ENCODE measurements at regions not wholly inside any gene's neighbourhood (a gene's known extent, or its start where the extent isn't known, plus 50 kb on each side); places are given as distances from the start of the nearest gene placed in this dataset.
A peak's percentile ranks its signal among the peaks of the same experiment; 100 is the strongest.

- WGBS: 70% methylated on average over 2 of the region's 2 CpGs
- intact Hi-C loops (cut with DNase I): no loop called here
- DNase-seq: no peak
- no peaks in the 10 kb centered on the region for H3K27me3 ChIP-seq (ENCODE audit: control insufficient read depth, insufficient read depth)
- H3K27ac ChIP-seq (ENCODE audit: low read length): no peak overlapping the region
- no peaks in the 10 kb centered on the region for H3K4me1 ChIP-seq (ENCODE audit: control insufficient read depth, insufficient read depth, low read length)
- ATAC-seq: no peak
- no peak overlapping the region for H3K4me3 ChIP-seq (ENCODE audit: low read length)
- H3K9me3 ChIP-seq (ENCODE audit: control insufficient read depth, low read length): no peaks in the 10 kb centered on the region
These were observed 123.5 kb upstream of the FERD3L start for GRCh38 chr7:19268737-19269136.

GRCh38 chr7:19262826-19263225, 117.6 kb upstream of the FERD3L start:
- intact Hi-C loops (cut with DNase I): no loop called here
- H3K27ac ChIP-seq (ENCODE audit: low read length): no peak overlapping the region
- no peaks in the 10 kb centered on the region for H3K27me3 ChIP-seq (ENCODE audit: control insufficient read depth, insufficient read depth)
- H3K9me3 ChIP-seq (ENCODE audit: control insufficient read depth, low read length): no peaks in the 10 kb centered on the region
- no peak overlapping the region for H3K4me3 ChIP-seq (ENCODE audit: low read length)
- 50% methylated on average over 2 of the region's 2 CpGs for WGBS
- no peaks in the 10 kb centered on the region for H3K4me1 ChIP-seq (ENCODE audit: control insufficient read depth, insufficient read depth, low read length)
- ATAC-seq (no peak), DNase-seq (no peak)

- no peaks in the 10 kb centered on the region for H3K4me1 ChIP-seq (ENCODE audit: control insufficient read depth, insufficient read depth, low read length)
- H3K4me3 ChIP-seq (ENCODE audit: low read length): no peak overlapping the region
- intact Hi-C loops (cut with DNase I): no loop called here
- no peaks in the 10 kb centered on the region for H3K9me3 ChIP-seq (ENCODE audit: control insufficient read depth, low read length)
- H3K27me3 ChIP-seq (ENCODE audit: control insufficient read depth, insufficient read depth): no peaks in the 10 kb centered on the region
- H3K27ac ChIP-seq (ENCODE audit: low read length): no peak overlapping the region
- DNase-seq: no peak
- ATAC-seq: no peak
- WGBS: 47% methylated on average over 4 of the region's 4 CpGs
These were observed 104.1 kb upstream of the FERD3L start for GRCh38 chr7:19249281-19249680.

GRCh38 chr7:19248681-19249080, 103.5 kb upstream of the FERD3L start:
- H3K27ac ChIP-seq (ENCODE audit: low read length): no peak overlapping the region
- H3K27me3 ChIP-seq (ENCODE audit: control insufficient read depth, insufficient read depth): no peaks in the 10 kb centered on the region
- 32% methylated on average over 2 of the region's 2 CpGs for WGBS
- H3K9me3 ChIP-seq (ENCODE audit: control insufficient read depth, low read length): no peaks in the 10 kb centered on the region
- H3K4me3 ChIP-seq (ENCODE audit: low read length): no peak overlapping the region
- H3K4me1 ChIP-seq (ENCODE audit: control insufficient read depth, insufficient read depth, low read length): no peaks in the 10 kb centered on the region
- intact Hi-C loops (cut with DNase I): no loop called here
- no peak for DNase-seq
- ATAC-seq: no peak

- H3K9me3 ChIP-seq (ENCODE audit: control insufficient read depth, low read length): no peaks in the 10 kb centered on the region
- DNase-seq (no peak), ATAC-seq (no peak)
- H3K4me3 ChIP-seq (ENCODE audit: low read length): no peak overlapping the region
- no peak overlapping the region for H3K27ac ChIP-seq (ENCODE audit: low read length)
- intact Hi-C loops (cut with DNase I): no loop called here
- 94% methylated on average over 2 of the region's 2 CpGs for WGBS
- H3K27me3 ChIP-seq (ENCODE audit: control insufficient read depth, insufficient read depth): no peaks in the 10 kb centered on the region
- H3K4me1 ChIP-seq (ENCODE audit: control insufficient read depth, insufficient read depth, low read length): no peaks in the 10 kb centered on the region
These were observed 102.9 kb upstream of the FERD3L start for GRCh38 chr7:19248115-19248514.

- no peaks in the 10 kb centered on the region for H3K27me3 ChIP-seq (ENCODE audit: control insufficient read depth, insufficient read depth)
- WGBS: 95% methylated on average over 1 of the region's 1 CpG
- ATAC-seq: no peak
These were observed 101.8 kb upstream of the FERD3L start for GRCh38 chr7:19247017-19247416.

GRCh38 chr7:19242246-19242645, 97.0 kb upstream of the FERD3L start:
- intact Hi-C loops (cut with DNase I): no loop called here
- ATAC-seq: no peak
- 72% methylated on average over 2 of the region's 2 CpGs for WGBS

More at GRCh38 chr7:19247017-19247416, 101.8 kb upstream of the FERD3L start:
- intact Hi-C loops (cut with DNase I): no loop called here
- no peaks in the 10 kb centered on the region for H3K4me1 ChIP-seq (ENCODE audit: control insufficient read depth, insufficient read depth, low read length)
- H3K27ac ChIP-seq (ENCODE audit: low read length): no peak overlapping the region
- H3K4me3 ChIP-seq (ENCODE audit: low read length): no peak overlapping the region
- DNase-seq: no peak
- no peaks in the 10 kb centered on the region for H3K9me3 ChIP-seq (ENCODE audit: control insufficient read depth, low read length)

GRCh38 chr7:19239951-19240350, 94.7 kb upstream of the FERD3L start:
- ATAC-seq: no peak
- intact Hi-C loops (cut with DNase I): no loop called here
- no peaks in the 10 kb centered on the region for H3K9me3 ChIP-seq (ENCODE audit: control insufficient read depth, low read length)

More at GRCh38 chr7:19242246-19242645, 97.0 kb upstream of the FERD3L start:
- no peaks in the 10 kb centered on the region for H3K27me3 ChIP-seq (ENCODE audit: control insufficient read depth, insufficient read depth)
- H3K27ac ChIP-seq (ENCODE audit: low read length): no peak overlapping the region
- H3K4me1 ChIP-seq (ENCODE audit: control insufficient read depth, insufficient read depth, low read length): no peaks in the 10 kb centered on the region
- no peaks in the 10 kb centered on the region for H3K9me3 ChIP-seq (ENCODE audit: control insufficient read depth, low read length)
- H3K4me3 ChIP-seq (ENCODE audit: low read length): no peak overlapping the region
- peak in 1 of 3 donors; percentile 2 for DNase-seq

GRCh38 chr7:19235680-19236079, 90.5 kb upstream of the FERD3L start:
- Histone ChIP-seq H3K27me3 (ENCODE audit: control insufficient read depth, insufficient read depth) (no peaks in the 10 kb centered on the region), H3K4me1 (ENCODE audit: control insufficient read depth, insufficient read depth, low read length) (no peaks in the 10 kb centered on the region), H3K4me3 (ENCODE audit: low read length) (no peak overlapping the region), H3K27ac (ENCODE audit: low read length) (no peak overlapping the region), H3K9me3 (ENCODE audit: control insufficient read depth, low read length) (no peaks in the 10 kb centered on the region)
- ATAC-seq (no peak), DNase-seq (no peak)
- intact Hi-C loops (cut with DNase I): no loop called here
- WGBS: 92% methylated on average over 5 of the region's 5 CpGs

More at GRCh38 chr7:19239951-19240350, 94.7 kb upstream of the FERD3L start:
- no peak for DNase-seq
- WGBS: 82% methylated on average over 3 of the region's 3 CpGs
- H3K4me1 ChIP-seq (ENCODE audit: control insufficient read depth, insufficient read depth, low read length): no peaks in the 10 kb centered on the region
- no peaks in the 10 kb centered on the region for H3K27me3 ChIP-seq (ENCODE audit: control insufficient read depth, insufficient read depth)
- no peak overlapping the region for H3K4me3 ChIP-seq (ENCODE audit: low read length)
- no peak overlapping the region for H3K27ac ChIP-seq (ENCODE audit: low read length)

- H3K27ac ChIP-seq (ENCODE audit: low read length): no peak overlapping the region
- H3K9me3 ChIP-seq (ENCODE audit: control insufficient read depth, low read length): no peaks in the 10 kb centered on the region
- no peaks in the 10 kb centered on the region for H3K27me3 ChIP-seq (ENCODE audit: control insufficient read depth, insufficient read depth)
- 63% methylated on average over 2 of the region's 2 CpGs for WGBS
- no peak overlapping the region for H3K4me3 ChIP-seq (ENCODE audit: low read length)
- no peak for DNase-seq
- intact Hi-C loops (cut with DNase I): no loop called here
- ATAC-seq: no peak
- no peaks in the 10 kb centered on the region for H3K4me1 ChIP-seq (ENCODE audit: control insufficient read depth, insufficient read depth, low read length)
These were observed 79.7 kb upstream of the FERD3L start for GRCh38 chr7:19224951-19225350.

GRCh38 chr7:19215412-19215811, 70.2 kb upstream of the FERD3L start:
- H3K27me3 ChIP-seq (ENCODE audit: control insufficient read depth, insufficient read depth): no peaks in the 10 kb centered on the region
- H3K4me1 ChIP-seq (ENCODE audit: control insufficient read depth, insufficient read depth, low read length): no peaks in the 10 kb centered on the region
- intact Hi-C loops (cut with DNase I): no loop called here
- no peak overlapping the region for H3K27ac ChIP-seq (ENCODE audit: low read length)
- no peak for DNase-seq
- no peak overlapping the region for H3K4me3 ChIP-seq (ENCODE audit: low read length)
- no peak for ATAC-seq
- no peaks in the 10 kb centered on the region for H3K9me3 ChIP-seq (ENCODE audit: control insufficient read depth, low read length)

- Histone ChIP-seq H3K9me3 (ENCODE audit: control insufficient read depth, low read length) (no peaks in the 10 kb centered on the region), H3K27me3 (ENCODE audit: control insufficient read depth, insufficient read depth) (no peaks in the 10 kb centered on the region), H3K4me1 (ENCODE audit: control insufficient read depth, insufficient read depth, low read length) (no peaks in the 10 kb centered on the region), H3K27ac (ENCODE audit: low read length) (no peak overlapping the region), H3K4me3 (ENCODE audit: low read length) (no peak overlapping the region)
- no peak for ATAC-seq
- 75% methylated on average over 6 of the region's 6 CpGs for WGBS
- intact Hi-C loops (cut with DNase I): no loop called here
- no peak for DNase-seq
These were observed 68.5 kb upstream of the FERD3L start for GRCh38 chr7:19213746-19214145.
